GM23338 (cell line): ENCODE measurements at regions not wholly inside any gene's neighbourhood (a gene's known extent, or its start where the extent isn't known, plus 50 kb on each side); places are given as distances from the start of the nearest gene placed in this dataset.
"Not testable (repeated sequence)": the region's sequence is repeated elsewhere in the genome, so short reads cannot be mapped to it uniquely, and the experiment has no call there.

Experiments
- ATAC-seq: fragments of 200-7000 bp; cut with Tn5 transposase; 3 replicates; pipeline ENCODE4 v1.9.1; 2020
- DNase-seq: peaks from one replicate; pipeline ENCODE4 v3.0.0-alpha.2; 2015; ENCODE audit warnings: low spot score
- H2AFZ ChIP-seq: fragments of 200-600 bp; sonication (generic); 2 replicates; pipeline ENCODE4 v1.8.0; 2016; ENCODE audit warnings: antibody characterized with exemption, mild to moderate bottlenecking, moderate library complexity
- H3F3A ChIP-seq: fragments of 200-600 bp; sonication (generic); replicated peaks from 2 replicates; pipeline ENCODE4 v1.8.0; 2017; ENCODE audit warnings: antibody characterized with exemption, mixed run types, low read depth
- H3K27ac ChIP-seq: fragments of 200-600 bp; sonication (generic); 2 replicates; pipeline ENCODE4 v1.6.1; 2016; ENCODE audit warnings: low read depth
- H3K27me3 ChIP-seq: fragments of 200-600 bp; sonication (generic); 2 replicates; pipeline ENCODE4 v1.8.0; 2016; ENCODE audit warnings: mild to moderate bottlenecking, mixed run types, moderate library complexity; ENCODE audit not compliant: insufficient read depth
- H3K36me3 ChIP-seq: fragments of 200-600 bp; sonication (generic); 2 replicates; pipeline ENCODE4 v1.8.0; 2016; ENCODE audit warnings: mild to moderate bottlenecking; ENCODE audit not compliant: insufficient read depth
- H3K4me1 ChIP-seq: fragments of 200-600 bp; sonication (generic); 2 replicates; pipeline ENCODE4 v1.8.0; 2016; ENCODE audit warnings: mild to moderate bottlenecking, moderate library complexity; ENCODE audit not compliant: insufficient read depth
- H3K4me2 ChIP-seq: fragments of 200-600 bp; sonication (generic); 2 replicates; pipeline ENCODE4 v1.7.1; 2017; ENCODE audit warnings: mixed run types
- H3K4me3 ChIP-seq: fragments of 200-600 bp; sonication (generic); 2 replicates; pipeline ENCODE4 v1.6.1; 2016; ENCODE audit warnings: mixed run types
- H3K79me2 ChIP-seq: fragments of 200-600 bp; sonication (generic); replicated peaks from 2 replicates; pipeline ENCODE4 v1.8.0; 2017; ENCODE audit warnings: mild to moderate bottlenecking; ENCODE audit not compliant: insufficient read depth
- H3K9me2 ChIP-seq: fragments of 200-600 bp; sonication (generic); 2 replicates; pipeline ENCODE4 v1.8.0; 2017; ENCODE audit not compliant: insufficient read depth
- H4K20me1 ChIP-seq: fragments of 200-600 bp; sonication (generic); replicated peaks from 2 replicates; pipeline ENCODE4 v1.8.0; 2017; ENCODE audit warnings: mild to moderate bottlenecking; ENCODE audit not compliant: insufficient read depth
- H3K27ac Mint-ChIP-seq: 2 replicates; pipeline ENCODE4 v1.8.0; 2020; ENCODE audit warnings: inconsistent platforms, mild to moderate bottlenecking, moderate library complexity, mixed read lengths
- H3K27me3 Mint-ChIP-seq: 3 replicates; pipeline ENCODE4 v1.8.0; 2022; ENCODE audit warnings: low read depth, mild to moderate bottlenecking, moderate library complexity, mixed read lengths, inconsistent platforms; ENCODE audit not compliant: insufficient read depth, poor library complexity
- H3K36me3 Mint-ChIP-seq: 3 replicates; pipeline ENCODE4 v1.8.0; 2021; ENCODE audit warnings: low read depth, mild to moderate bottlenecking, inconsistent platforms, moderate library complexity, mixed read lengths
- H3K4me1 Mint-ChIP-seq: 3 replicates; pipeline ENCODE4 v1.8.0; 2020; ENCODE audit warnings: mild to moderate bottlenecking, inconsistent platforms, mixed read lengths
- H3K4me3 Mint-ChIP-seq: 3 replicates; pipeline ENCODE4 v1.8.0; 2021; ENCODE audit warnings: moderate library complexity, mild to moderate bottlenecking, inconsistent platforms, mixed read lengths
- H3K9me3 Mint-ChIP-seq: 3 replicates; pipeline ENCODE4 v1.8.0; 2020; ENCODE audit warnings: moderate library complexity, mild to moderate bottlenecking, inconsistent platforms, mixed read lengths
- CREB1 ChIP-seq: fragments of 250-450 bp; sonication (Bioruptor Pico); IDR thresholded peaks from 2 replicates; pipeline ENCODE4 v1.5.0; 2020; ENCODE audit warnings: low read depth, mild to moderate bottlenecking, moderate library complexity
- EZH2 ChIP-seq: fragments of 200-600 bp; sonication (generic); IDR thresholded peaks from one replicate; pipeline ENCODE4 v1.8.0; 2017; ENCODE audit warnings: antibody characterized with exemption, mild to moderate bottlenecking, low read depth; ENCODE audit not compliant: unreplicated experiment
- JUNB ChIP-seq: IDR thresholded peaks from one replicate; pipeline ENCODE4 v1.6.1; 2016; ENCODE audit warnings: antibody characterized with exemption; ENCODE audit not compliant: unreplicated experiment
- POLR2AphosphoS5 ChIP-seq: IDR thresholded peaks from 2 replicates; pipeline ENCODE4 v1.6.1; 2016; ENCODE audit warnings: antibody characterized with exemption, low read depth
- ZNF114 ChIP-seq: fragments of 250-450 bp; sonication (Bioruptor Pico); IDR thresholded peaks from 2 replicates; pipeline ENCODE4 v1.5.0; 2020; ENCODE audit warnings: mild to moderate bottlenecking, moderate library complexity
- ZNF462 ChIP-seq: fragments of 250-450 bp; sonication (Bioruptor Pico); IDR thresholded peaks from 2 replicates; pipeline ENCODE4 v1.5.0; 2020; ENCODE audit warnings: mild to moderate bottlenecking, moderate library complexity
- TF ChIP-seq, protein P1 (sequence below): IDR thresholded peaks from 2 replicates; pipeline ENCODE4 v1.6.1; 2016; ENCODE audit warnings: antibody characterized with exemption

DNA sequence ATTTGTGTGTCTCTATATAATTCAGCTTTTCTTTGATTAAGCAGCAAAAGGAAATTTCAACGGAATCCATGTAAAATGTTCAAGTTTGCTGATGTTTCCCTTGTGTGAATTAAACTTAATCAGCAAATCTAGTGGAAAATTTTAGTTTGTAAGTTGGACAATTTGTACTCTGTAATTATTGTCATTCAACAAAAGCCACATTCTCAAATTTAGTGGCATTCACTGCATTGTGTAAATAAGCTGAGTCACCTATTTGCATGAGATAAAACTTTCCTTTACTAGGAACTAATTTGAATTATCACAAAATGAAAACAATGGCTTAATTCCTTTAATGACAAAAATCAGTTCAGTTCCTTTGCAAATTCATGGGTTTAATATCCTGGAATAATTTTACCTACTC, 784.2 kb upstream of the CCDC179 start (continued):
- TF ChIP-seq ZNF462 (CRISPR knock-in tag): no peak
- TF ChIP-seq, protein P1, sequence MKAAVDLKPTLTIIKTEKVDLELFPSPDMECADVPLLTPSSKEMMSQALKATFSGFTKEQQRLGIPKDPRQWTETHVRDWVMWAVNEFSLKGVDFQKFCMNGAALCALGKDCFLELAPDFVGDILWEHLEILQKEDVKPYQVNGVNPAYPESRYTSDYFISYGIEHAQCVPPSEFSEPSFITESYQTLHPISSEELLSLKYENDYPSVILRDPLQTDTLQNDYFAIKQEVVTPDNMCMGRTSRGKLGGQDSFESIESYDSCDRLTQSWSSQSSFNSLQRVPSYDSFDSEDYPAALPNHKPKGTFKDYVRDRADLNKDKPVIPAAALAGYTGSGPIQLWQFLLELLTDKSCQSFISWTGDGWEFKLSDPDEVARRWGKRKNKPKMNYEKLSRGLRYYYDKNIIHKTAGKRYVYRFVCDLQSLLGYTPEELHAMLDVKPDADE: no peak
- no peak for TF ChIP-seq CREB1 (CRISPR knock-in tag)
- no peak for TF ChIP-seq EZH2
- TF ChIP-seq POLR2AphosphoS5: no peak
- TF ChIP-seq ZNF114 (CRISPR knock-in tag): no peak
- no peak for TF ChIP-seq JUNB

DNA sequence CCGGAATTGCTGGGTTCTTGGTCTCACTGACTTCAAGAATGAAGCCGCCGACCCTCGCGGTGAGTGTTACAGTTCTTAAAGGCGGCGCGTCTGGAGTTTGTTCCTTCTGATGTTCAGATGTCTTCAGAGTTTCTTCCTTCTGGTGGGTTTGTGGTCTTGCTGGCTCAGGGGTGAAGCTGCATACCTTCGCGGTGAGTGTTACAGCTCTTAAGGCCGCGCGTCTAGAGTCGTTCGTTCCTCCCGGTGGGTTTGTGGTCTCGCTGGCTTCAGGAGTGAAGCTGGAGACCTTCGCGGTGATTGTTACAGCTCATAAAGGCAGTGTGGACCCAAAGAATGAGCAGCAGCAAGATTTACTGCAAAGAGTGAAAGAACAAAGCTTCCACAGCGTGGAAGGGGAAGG, 792.1 kb upstream of the CCDC179 start:
- H3F3A ChIP-seq, H3K4me3 ChIP-seq, H2AFZ ChIP-seq, H3K36me3 ChIP-seq, DNase-seq, H3K27ac ChIP-seq, H3K27me3 ChIP-seq, H3K27me3 Mint-ChIP-seq, H3K4me3 Mint-ChIP-seq, H3K4me2 ChIP-seq, H3K9me2 ChIP-seq, H3K36me3 Mint-ChIP-seq, H3K27ac Mint-ChIP-seq, ATAC-seq, H3K4me1 ChIP-seq, H3K4me1 Mint-ChIP-seq, H3K79me2 ChIP-seq, H4K20me1 ChIP-seq: not testable (repeated sequence)
- peaks cover 14% of the 10 kb centered on the region; the same call in 2 of the 3 replicates for H3K9me3 Mint-ChIP-seq
